HG03066 (cell line): ENCODE measurements at regions not wholly inside any gene's neighbourhood (a gene's known extent, or its start where the extent isn't known, plus 50 kb on each side); places are given as distances from the start of the nearest gene placed in this dataset.
A peak's percentile ranks its signal among the peaks of the same experiment; 100 is the strongest.

Experiments
- ATAC-seq: cut with Tn5 transposase; IDR thresholded peaks from one replicate; pipeline ENCODE4 v1.9.1; 2021; ENCODE audit warnings: low read depth; ENCODE audit not compliant: unreplicated experiment

DNA sequence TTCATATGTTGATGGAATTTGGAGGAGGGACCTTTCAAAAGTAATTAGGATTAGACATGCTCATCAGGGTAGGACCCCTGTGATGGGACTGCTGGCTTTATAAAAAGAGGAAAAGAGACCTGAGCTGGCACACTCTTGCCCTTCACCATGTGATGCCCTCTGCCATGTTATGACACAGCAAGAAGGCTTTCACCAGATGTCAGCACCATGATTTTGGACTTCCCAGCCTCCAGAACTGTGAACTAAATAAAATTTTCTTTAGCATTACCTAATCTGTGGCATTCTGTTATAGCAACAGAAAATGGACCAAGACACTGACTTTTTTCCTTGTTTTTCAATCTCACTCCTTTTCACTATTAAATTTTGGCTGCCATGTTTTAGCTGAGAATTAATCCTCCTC, 105.0 kb upstream of the TMPO start:
- ATAC-seq: no peak

DNA sequence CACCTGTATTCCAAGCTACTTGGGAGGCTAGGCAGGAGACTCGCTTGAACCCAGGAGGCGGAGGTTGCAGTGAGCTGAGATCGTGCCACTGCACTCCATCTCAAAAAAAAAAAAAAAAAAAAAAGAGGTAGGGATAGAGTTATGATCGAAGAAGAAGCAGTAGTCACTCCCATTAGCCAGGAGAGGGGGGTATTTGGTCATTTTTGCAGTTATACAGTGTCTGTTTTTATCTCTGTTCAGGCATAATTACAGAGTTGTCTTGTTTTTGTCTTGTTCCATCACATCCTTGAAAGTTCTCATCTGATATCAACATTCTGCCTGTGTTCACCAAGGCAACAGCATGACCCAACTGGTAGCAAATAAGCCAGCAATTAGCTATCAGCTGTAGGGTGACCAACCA, 98.5 kb upstream of the TMPO start:
- ATAC-seq: no peak

- ATAC-seq: no peak
These were observed 98.1 kb upstream of the TMPO start for GRCh38 chr12:98417266-98417665.

DNA sequence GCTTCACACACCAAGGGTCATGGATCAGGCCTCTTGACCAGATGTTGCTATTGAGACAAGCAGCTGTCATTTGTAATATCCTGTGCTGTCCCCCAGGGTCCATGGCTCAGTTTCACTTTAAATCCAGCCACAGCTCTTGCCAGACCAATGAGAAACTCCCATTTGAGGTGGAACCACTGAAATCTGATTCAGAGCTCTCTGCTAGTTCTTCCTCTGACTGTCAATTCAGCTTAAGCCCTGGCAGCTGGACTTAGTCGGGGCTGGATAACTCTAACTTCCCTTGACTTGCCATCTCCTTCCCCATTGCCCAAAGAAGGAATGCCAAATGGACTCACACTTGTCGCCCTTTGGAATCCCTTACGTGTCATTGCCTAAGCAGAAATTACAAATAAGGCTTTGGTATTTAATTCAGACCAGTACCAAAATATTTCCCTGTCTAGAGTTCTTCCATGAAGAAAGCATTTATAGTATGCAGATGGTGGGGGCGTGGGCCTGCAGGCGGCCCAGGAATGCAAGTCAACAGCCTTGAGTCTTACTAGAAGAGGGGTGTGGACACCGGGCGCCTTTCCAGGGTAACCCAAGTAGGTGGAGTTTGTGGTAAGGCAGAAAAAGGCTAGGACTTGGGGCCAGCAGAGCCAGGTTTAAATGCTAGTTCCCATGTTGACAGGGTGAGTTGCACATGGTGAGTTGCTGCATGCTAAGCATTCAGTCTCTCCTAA, 96.9 kb upstream of the TMPO start:
- ATAC-seq: peak; percentile 84

DNA sequence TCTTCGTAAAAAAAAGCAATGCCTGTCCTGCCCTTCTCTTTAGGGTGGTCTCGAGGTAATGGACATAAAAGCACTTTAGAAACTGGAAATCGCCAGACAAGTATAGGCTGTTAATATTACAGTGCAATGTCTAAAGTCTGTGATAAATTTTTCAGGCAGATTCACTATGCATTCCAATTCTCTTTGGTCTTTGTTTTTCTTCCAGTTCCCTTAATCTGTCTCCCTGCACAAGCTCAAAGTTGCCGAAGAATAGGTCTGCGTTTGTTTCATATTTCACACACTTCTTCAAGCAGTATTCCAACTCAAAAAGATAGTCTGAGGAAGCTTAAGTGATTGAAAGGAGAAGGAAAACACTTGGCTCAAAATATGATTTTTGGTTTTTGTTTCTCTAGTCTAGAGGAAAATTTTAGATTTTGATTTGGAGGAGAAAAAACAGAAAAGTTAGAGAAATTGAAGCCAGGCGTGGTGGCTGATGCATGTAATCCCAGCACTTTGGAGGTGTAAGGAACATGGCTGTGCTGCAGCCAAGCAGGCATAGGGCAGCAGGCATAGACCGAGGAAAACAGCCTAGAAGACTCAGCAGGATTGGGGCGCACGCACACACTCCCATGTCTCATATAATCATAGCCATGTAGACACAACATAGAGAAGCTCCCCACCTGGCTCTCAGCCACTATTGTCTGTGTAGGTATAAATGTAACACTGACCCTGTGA, 96.2 kb upstream of the TMPO start:
- no peak for ATAC-seq

- ATAC-seq: no peak
These were observed 95.5 kb upstream of the TMPO start for GRCh38 chr12:98419795-98420404.

GRCh38 chr12:98420461-98420860, 94.9 kb upstream of the TMPO start:
- no peak for ATAC-seq

DNA sequence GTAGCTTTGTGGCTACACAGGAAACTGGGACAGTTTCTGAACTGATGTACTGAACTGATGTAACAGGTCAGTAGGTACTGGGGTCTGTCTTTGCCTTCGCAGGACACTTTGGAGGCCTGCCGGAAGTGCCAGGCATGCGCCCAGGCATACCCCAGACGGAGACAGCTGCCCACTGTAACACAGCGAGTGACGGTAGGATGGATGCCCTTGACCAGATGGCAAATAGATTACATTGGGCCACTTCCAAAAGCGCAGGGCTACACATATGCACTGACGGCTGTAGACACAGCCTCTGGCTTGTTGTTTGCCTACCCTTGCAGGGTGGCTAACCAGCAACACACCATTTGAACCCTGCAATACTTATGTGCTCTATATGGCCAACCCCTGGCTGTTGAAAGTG, 94.1 kb upstream of the TMPO start:
- ATAC-seq: no peak

DNA sequence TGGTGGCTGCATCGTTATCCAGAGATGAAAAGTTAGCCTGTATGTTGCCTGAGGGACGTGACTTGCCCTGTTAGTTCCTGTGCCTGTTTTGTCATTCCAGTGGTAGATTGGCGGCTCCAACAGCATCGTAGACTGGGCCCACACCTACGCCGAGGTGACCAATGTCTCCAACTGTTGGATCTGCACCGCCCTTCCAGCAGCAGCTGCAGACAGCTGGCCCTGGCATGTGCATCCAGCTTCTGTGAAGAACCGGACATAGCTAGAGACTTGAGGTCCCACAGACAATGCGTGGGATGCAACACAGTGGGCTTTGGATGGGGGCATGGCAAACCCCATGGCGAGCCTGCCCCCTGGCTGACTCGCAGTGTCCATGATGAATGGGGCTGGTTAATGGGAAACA, 93.0 kb upstream of the TMPO start:
- no peak for ATAC-seq

- ATAC-seq: no peak
These were observed 92.6 kb upstream of the TMPO start for GRCh38 chr12:98422812-98423211.

GRCh38 chr12:98423963-98424362, 91.4 kb upstream of the TMPO start:
- ATAC-seq: no peak

DNA sequence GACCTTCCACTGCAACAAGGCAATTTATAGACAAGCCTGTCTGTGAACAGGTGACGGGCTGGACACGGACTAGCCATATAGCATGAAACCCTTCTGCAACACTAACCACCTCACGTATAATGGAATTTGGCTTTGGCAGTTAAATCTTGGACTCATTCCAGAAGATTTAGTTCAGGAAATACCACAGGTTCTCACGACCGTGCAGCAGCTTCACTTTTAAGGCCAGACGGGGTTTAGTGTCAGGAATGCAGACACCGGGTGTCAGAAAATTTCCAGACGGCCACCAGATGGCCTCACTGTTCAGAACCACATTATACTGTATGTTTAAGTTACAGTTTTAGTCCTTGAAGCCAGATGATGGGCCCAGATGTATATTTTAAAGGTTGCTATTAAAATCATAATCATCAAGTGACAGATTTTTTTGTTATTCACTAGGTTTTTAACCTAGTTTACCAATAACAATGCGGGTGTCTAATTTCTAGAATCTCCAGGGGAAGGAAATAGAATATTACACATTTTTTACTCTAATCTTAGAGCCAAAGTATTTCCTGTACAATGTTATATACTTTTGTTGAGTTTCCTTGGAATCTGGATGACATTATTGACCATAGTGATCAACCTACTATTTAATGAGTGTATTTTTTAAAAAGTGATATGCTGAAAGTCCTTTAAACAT, 90.5 kb upstream of the TMPO start:
- peak; percentile 86 for ATAC-seq

- ATAC-seq: no peak
These were observed 89.5 kb upstream of the TMPO start for GRCh38 chr12:98425859-98426258.

DNA sequence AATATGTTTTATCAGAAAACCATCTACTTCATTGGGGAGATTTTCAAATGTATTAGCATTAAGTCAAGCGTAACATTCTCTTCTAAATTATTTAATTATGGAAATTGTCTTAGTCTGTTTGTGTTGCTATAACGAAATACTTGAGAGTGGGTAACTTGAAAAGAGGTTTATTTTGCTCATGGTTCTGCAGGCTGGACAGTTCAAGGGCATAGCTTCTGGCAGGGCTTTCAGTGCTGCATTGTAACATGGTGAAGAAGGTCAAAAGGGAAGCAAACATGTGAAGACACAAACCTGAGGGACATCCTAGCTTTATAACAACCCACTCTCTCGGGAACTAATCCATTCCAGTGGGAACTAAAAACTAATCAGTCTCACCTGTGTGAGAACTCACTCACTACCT, 84.3 kb upstream of the TMPO start:
- ATAC-seq: no peak

- no peak for ATAC-seq
These were observed 78.2 kb upstream of the TMPO start for GRCh38 chr12:98437166-98437565.

GRCh38 chr12:98437806-98438595, 77.4 kb upstream of the TMPO start:
- ATAC-seq: no peak

GRCh38 chr12:98438656-98439230, 76.6 kb upstream of the TMPO start:
- ATAC-seq: no peak

DNA sequence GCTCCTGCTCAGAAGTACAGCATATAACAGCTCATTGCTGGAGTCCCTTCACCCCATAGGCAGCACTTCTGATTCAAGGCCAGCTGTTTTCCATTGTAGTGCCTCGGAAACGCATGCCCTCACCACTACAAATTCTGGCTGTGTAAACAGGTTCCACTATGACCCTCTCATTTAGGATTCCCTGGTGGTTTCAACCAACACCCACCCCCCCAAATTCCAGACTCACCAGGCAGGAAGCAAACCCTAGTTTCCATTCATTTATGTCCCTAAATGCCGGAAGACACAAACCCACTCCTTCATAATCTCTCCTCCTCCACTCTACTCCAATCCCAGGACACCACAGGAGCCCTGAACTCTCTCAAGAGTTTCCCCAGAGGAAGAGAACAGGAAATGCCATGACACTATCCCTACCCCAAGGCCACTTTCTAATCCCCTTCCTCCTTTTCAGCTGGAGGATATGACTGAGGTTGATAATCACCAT, 75.9 kb upstream of the TMPO start:
- no peak for ATAC-seq

DNA sequence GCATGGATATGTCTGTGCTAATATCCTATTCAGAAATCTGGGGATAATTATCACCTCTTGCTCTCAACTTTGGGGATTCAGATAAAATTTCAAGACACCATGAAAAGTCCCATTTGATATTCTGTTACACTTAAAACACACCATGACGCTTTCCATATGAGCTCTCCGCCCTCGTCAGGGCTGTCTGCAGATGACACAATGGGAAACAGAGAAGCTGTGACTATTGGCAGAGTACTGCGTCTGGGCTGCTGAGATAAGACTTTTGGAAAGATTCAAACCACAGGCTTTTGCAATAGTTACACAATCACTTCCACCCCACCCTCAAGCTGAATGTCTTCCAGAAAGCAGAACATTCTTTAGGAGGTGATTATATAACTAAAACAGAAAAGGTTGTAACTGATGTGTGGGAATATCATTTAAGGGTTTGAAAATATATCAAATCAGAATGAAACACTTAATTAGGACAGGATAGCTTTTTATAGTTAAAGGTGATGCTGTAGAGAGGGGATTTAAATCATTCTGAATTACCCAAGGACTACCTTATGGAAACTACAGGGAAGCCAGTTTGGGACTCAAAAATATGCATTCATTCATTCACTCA, 75.3 kb upstream of the TMPO start:
- ATAC-seq: no peak

- no peak for ATAC-seq
These were observed 69.3 kb upstream of the TMPO start for GRCh38 chr12:98446060-98446459.
